ENCODE measurements at regions not wholly inside any gene's neighbourhood (a gene's known extent, or its start where the extent isn't known, plus 50 kb on each side); places are given as distances from the start of the nearest gene placed in this dataset.

GRCh38 chr3:147544290-147544689 lies 135.1 kb downstream of the ZIC1 start:
- no TSS peak for BruUV-seq (replicated peaks)
- no peak overlapping the region for H3K4me3 ChIP-seq
- no peak overlapping the region for H3K4me2 ChIP-seq (ENCODE audit: control insufficient read depth, insufficient read depth)
- H3K27me3 ChIP-seq (replicated peaks in 1 of 2; ENCODE audit: control insufficient read depth in 2 of 2, insufficient read depth in 2 of 2, low read length in 1 of 2), result no peaks in the 10 kb centered on the region
- ChIA-PET POLR2A (no interaction called here), SMC1A (ENCODE audit: uncharacterized antibody, unreplicated experiment) (no interaction called here), RAD21 (ENCODE audit: unreplicated experiment) (no interaction called here), CTCF (no interaction called here)
- no peaks in the 10 kb centered on the region for H3K4me1 ChIP-seq (ENCODE audit: control insufficient read depth, insufficient read depth, low read length)
- H3K79me2 ChIP-seq (ENCODE audit: control insufficient read depth, insufficient read depth, low read length), result no peaks in the 10 kb centered on the region
- H3K36me3 ChIP-seq (ENCODE audit: control insufficient read depth in 2 of 2, insufficient read depth in 2 of 2, low read length in 1 of 2), result no peaks in the 10 kb centered on the region
- no peak overlapping the region for H3K9ac ChIP-seq (ENCODE audit: control insufficient read depth, insufficient read depth, low read length)
- DNase-seq (ENCODE audit: low read depth, low spot score), result no peak
- H3K9me3 ChIP-seq (replicated peaks; ENCODE audit: control insufficient read depth, insufficient read depth, low read length), result no peaks in the 10 kb centered on the region
- FAIRE-seq, result no peak
- H3K27ac ChIP-seq (ENCODE audit: control insufficient read depth, insufficient read depth), result no peak overlapping the region
- H4K20me1 ChIP-seq (ENCODE audit: control insufficient read depth, insufficient read depth), result no peaks in the 10 kb centered on the region
- H2AFZ ChIP-seq (ENCODE audit: control insufficient read depth, low read depth, low read length), result no peak overlapping the region
- no peak for ATAC-seq
- intact Hi-C loops (cut with micrococcal nuclease; ENCODE audit: unreplicated experiment), result no loop called here
- TF ChIP-seq FOS (IDR thresholded peaks at IDR 0.05; ENCODE audit: borderline replicate concordance, extremely low read depth, insufficient read length), result no peak
- TF ChIP-seq, protein P1, sequence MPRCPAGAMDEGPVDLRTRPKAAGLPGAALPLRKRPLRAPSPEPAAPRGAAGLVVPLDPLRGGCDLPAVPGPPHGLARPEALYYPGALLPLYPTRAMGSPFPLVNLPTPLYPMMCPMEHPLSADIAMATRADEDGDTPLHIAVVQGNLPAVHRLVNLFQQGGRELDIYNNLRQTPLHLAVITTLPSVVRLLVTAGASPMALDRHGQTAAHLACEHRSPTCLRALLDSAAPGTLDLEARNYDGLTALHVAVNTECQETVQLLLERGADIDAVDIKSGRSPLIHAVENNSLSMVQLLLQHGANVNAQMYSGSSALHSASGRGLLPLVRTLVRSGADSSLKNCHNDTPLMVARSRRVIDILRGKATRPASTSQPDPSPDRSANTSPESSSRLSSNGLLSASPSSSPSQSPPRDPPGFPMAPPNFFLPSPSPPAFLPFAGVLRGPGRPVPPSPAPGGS (IDR thresholded peaks at IDR 0.05; ENCODE audit: borderline replicate concordance, insufficient read depth, low read depth, low read length, poor library complexity, severe bottlenecking), result no peak
- no peak for TF ChIP-seq KAT2A (conservative IDR thresholded peaks at IDR 0.05; ENCODE audit: control insufficient read depth, low read depth, low read length)
- TF ChIP-seq E2F4 (IDR thresholded peaks at IDR 0.05; ENCODE audit: low read depth, low read length), result no peak
- TF ChIP-seq MLLT1 (IDR thresholded peaks at IDR 0.05), result no peak
- TF ChIP-seq RFX5 (IDR thresholded peaks at IDR 0.05; ENCODE audit: low read depth, low read length), result no peak
- TF ChIP-seq SMARCA5 (IDR thresholded peaks at IDR 0.05), result no peak
- TF ChIP-seq RAD51 (IDR thresholded peaks at IDR 0.05), result no peak
- TF ChIP-seq ZNF217 (IDR thresholded peaks at IDR 0.05), result no peak
- in situ Hi-C loops (cut with MboI), result no loop called here
